Uterus (tissue), 3 donors: ENCODE measurements at regions not wholly inside any gene's neighbourhood (a gene's known extent, or its start where the extent isn't known, plus 50 kb on each side); places are given as distances from the start of the nearest gene placed in this dataset.

Experiments
- DNase-seq, 2 donors: peaks; one replicate each; pipeline ENCODE4 v3.0.0-alpha.2; 2019 to 2020
- H3K27ac ChIP-seq, 2 donors: fragments of 200-600 bp; sonication (generic); 1 replicate in 1 of 2; 2 replicates in 1 of 2; pipeline ENCODE4 v1.5.1; 2016 to 2018
- H3K27me3 ChIP-seq, 2 donors: fragments of 200-600 bp; sonication (generic); one replicate each; pipeline ENCODE4 v1.5.1; 2018 to 2019; ENCODE audit warnings: control low read depth in 1 of 2
- H3K36me3 ChIP-seq, 2 donors: fragments of 200-600 bp; sonication (generic); one replicate each; pipeline ENCODE4 v1.5.1; 2019; ENCODE audit warnings: control low read depth in 1 of 2
- H3K4me1 ChIP-seq, 2 donors: fragments of 200-600 bp; sonication (generic); one replicate each; pipeline ENCODE4 v1.5.1; 2018 to 2019; ENCODE audit warnings: control low read depth in 1 of 2
- H3K4me3 ChIP-seq, 2 donors: fragments of 200-600 bp; sonication (generic); 1 replicate in 1 of 2; 2 replicates in 1 of 2; pipeline ENCODE4 v1.5.1; 2018 to 2019; ENCODE audit warnings: mild to moderate bottlenecking in 1 of 2
- H3K9me3 ChIP-seq, 2 donors: fragments of 200-600 bp; sonication (generic); one replicate each; pipeline ENCODE4 v1.5.1; 2019; ENCODE audit warnings: control low read depth in 1 of 2
- CTCF ChIP-seq, 4 experiments: fragments of 200-600 bp in 2 of 4; fragments of 450-650 bp in 2 of 4; sonication (generic) in 2 of 4; IDR thresholded peaks; one replicate each; pipeline ENCODE4 v1.5.1; 2016 to 2019; ENCODE audit warnings: antibody characterized with exemption in 4 of 4, mild to moderate bottlenecking in 2 of 4, moderate library complexity in 1 of 4
- POLR2A ChIP-seq, 2 donors: fragments of 450-650 bp; IDR thresholded peaks; one replicate each; pipeline ENCODE4 v1.6.1; 2016; ENCODE audit warnings: antibody characterized with exemption in 2 of 2, mild to moderate bottlenecking in 1 of 2, moderate library complexity in 1 of 2
- intact Hi-C: fragments of 100-400 bp; cut with DNase I; formaldehyde crosslinking; loops from one replicate; pipeline ENCODE4 v1.15.1; 2023; ENCODE audit warnings: low total_unique reads
- donor health status: DM: yes; HTN: yes; CAD: no.

DNA sequence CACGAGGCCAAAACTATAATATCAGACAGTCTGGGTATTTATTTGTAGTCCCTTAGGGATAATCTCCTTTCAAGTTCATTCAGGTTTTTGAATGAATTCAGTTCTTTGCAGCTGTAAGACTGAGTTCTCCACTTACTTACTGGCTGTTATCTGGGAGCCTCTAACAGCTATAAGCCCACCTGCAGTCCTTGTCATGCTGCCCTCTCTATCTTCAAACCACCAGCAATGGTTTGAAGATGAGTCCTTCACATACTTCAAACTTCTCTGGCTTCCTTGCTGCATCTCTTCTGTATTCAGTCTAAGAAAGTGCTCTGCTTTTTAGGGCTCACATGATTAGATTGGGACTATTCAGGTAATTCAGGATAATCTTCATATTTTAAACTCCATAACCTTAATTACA is 154.5 kb upstream of the STT3B start:
- no peak for DNase-seq
- no peak for TF ChIP-seq CTCF (IDR thresholded peaks at IDR 0.05)
- no peak for TF ChIP-seq POLR2A (IDR thresholded peaks at IDR 0.05)
- intact Hi-C loops, result no loop called here
- Histone ChIP-seq H3K9me3 (no peaks in the 10 kb centered on the region), H3K4me3 (no peak overlapping the region), H3K36me3 (no peaks in the 10 kb centered on the region), H3K27me3 (no peaks in the 10 kb centered on the region), H3K4me1 (no peaks in the 10 kb centered on the region), H3K27ac (no peak overlapping the region)

- H3K36me3 ChIP-seq, result no peaks in the 10 kb centered on the region
- H3K4me1 ChIP-seq, result no peaks in the 10 kb centered on the region
- H3K27ac ChIP-seq, result no peak overlapping the region
- no peaks in the 10 kb centered on the region for H3K9me3 ChIP-seq
- intact Hi-C loops, result no loop called here
- no peak for DNase-seq
- H3K27me3 ChIP-seq, result no peaks in the 10 kb centered on the region
- no peak for TF ChIP-seq POLR2A (IDR thresholded peaks at IDR 0.05)
- TF ChIP-seq CTCF (IDR thresholded peaks at IDR 0.05), result no peak
- H3K4me3 ChIP-seq, result no peak overlapping the region
Observed at GRCh38 chr3:31379598-31379997, 153.1 kb upstream of the STT3B start.

GRCh38 chr3:31382856-31383255 is 149.9 kb upstream of the STT3B start:
- Histone ChIP-seq H3K4me1 (no peaks in the 10 kb centered on the region), H3K9me3 (no peaks in the 10 kb centered on the region), H3K36me3 (no peaks in the 10 kb centered on the region), H3K27me3 (no peaks in the 10 kb centered on the region), H3K27ac (no peak overlapping the region), H3K4me3 (no peak overlapping the region)
- intact Hi-C loops, result no loop called here
- no peak for DNase-seq
- TF ChIP-seq CTCF (IDR thresholded peaks at IDR 0.05) (no peak), POLR2A (IDR thresholded peaks at IDR 0.05) (no peak)

DNA sequence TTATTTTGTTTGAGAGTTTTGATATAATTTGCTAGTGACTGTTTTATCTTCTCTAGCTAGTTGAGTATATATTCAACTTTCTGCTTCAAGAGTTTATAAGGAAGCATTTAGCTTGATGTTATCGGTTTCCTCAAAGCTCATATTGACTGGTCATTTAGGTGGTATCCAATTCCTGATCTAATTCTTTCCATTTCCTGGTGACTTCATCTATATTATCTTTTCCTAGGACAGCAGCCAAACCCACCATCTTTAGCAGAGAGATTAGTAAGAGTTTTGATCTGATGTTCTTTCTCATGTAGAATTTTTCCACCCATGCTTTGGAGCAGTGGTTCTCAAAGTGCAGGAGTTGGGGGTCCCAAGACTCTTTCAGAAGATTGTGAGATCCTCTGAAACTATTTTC is 148.6 kb upstream of the STT3B start:
- intact Hi-C loops, result no loop called here
- no peak overlapping the region for H3K4me3 ChIP-seq

DNA sequence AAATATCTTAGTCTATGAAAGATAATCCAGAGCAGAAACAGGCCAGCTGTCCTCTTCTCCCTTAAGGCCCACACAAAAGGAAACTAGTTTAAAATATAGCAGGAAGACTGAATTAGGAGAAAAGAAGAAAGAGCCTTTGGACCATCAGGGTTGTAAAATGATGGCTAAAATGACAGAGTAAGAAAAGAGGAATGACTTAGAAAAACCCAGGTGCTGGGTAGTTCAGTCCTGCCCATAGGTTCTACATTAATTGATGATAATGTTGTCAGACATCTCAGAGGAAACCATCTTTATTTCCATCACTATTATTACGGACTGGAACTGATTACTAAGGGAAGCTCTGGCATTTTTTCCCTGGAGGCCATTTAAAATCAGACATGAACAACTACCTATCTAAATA is 142.8 kb upstream of the STT3B start:
- Histone ChIP-seq H3K27ac (no peak overlapping the region), H3K4me1 (no peaks in the 10 kb centered on the region), H3K27me3 (no peaks in the 10 kb centered on the region), H3K36me3 (no peaks in the 10 kb centered on the region), H3K9me3 (no peaks in the 10 kb centered on the region), H3K4me3 (no peak overlapping the region)
- no peak for TF ChIP-seq POLR2A (IDR thresholded peaks at IDR 0.05)
- intact Hi-C loops, result no loop called here
- DNase-seq, result no peak

More for the DNA sequence above, 148.6 kb upstream of the STT3B start:
- Histone ChIP-seq H3K9me3 (no peaks in the 10 kb centered on the region), H3K4me1 (no peaks in the 10 kb centered on the region), H3K27ac (no peak overlapping the region), H3K27me3 (no peaks in the 10 kb centered on the region), H3K36me3 (no peaks in the 10 kb centered on the region)
- TF ChIP-seq CTCF (IDR thresholded peaks at IDR 0.05), result no peak
- no peak for TF ChIP-seq POLR2A (IDR thresholded peaks at IDR 0.05)
- no peak for DNase-seq

GRCh38 chr3:31390466-31390865 is 142.3 kb upstream of the STT3B start:
- H3K4me1 ChIP-seq, result no peaks in the 10 kb centered on the region
- no peaks in the 10 kb centered on the region for H3K9me3 ChIP-seq
- intact Hi-C loops, result no loop called here
- no peak for DNase-seq
- TF ChIP-seq POLR2A (IDR thresholded peaks at IDR 0.05), result no peak
- no peak for TF ChIP-seq CTCF (IDR thresholded peaks at IDR 0.05)
- no peaks in the 10 kb centered on the region for H3K27me3 ChIP-seq
- H3K4me3 ChIP-seq, result no peak overlapping the region
- H3K27ac ChIP-seq, result no peak overlapping the region
- no peaks in the 10 kb centered on the region for H3K36me3 ChIP-seq
